SH-SY5Y (cell line): ENCODE measurements at regions not wholly inside any gene's neighbourhood (a gene's known extent, or its start where the extent isn't known, plus 50 kb on each side); places are given as distances from the start of the nearest gene placed in this dataset.

ENCODE experiments used
- GATA2 ChIP-seq: IDR thresholded peaks from 2 replicates; pipeline ENCODE4 v1.6.1; 2011; ENCODE audit warnings: mild to moderate bottlenecking, low read depth, low read length
- GATA3 ChIP-seq: IDR thresholded peaks from 2 replicates; pipeline ENCODE4 v1.6.1; 2011; ENCODE audit warnings: low read depth, mild to moderate bottlenecking, low read length, moderate library complexity

DNA sequence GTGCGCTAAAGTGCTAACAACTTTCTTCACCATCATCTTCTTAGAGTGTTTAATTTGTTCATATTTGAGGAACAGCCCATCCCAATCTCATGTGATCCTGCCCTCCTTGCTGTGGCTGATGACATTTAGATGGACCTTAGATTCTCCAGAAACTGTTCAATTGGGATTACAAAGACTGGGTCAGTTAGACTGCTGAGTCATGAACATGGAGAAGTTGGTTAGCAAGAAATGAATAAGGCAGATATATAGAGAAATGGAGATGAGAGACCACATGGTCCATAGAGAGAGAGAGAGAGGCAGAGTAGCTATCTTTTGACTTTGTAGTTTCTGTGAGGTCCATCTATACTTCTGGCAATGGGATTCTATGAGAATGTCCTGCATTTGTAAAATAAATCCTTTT, 275.9 kb downstream of the GLUD2 start:
- TF ChIP-seq GATA3 = no peak
- TF ChIP-seq GATA2 = no peak
